HG02973 (cell line): ENCODE measurements at regions not wholly inside any gene's neighbourhood (a gene's known extent, or its start where the extent isn't known, plus 50 kb on each side); places are given as distances from the start of the nearest gene placed in this dataset.

Source experiments
- ATAC-seq: cut with Tn5 transposase; IDR thresholded peaks from one replicate; pipeline ENCODE4 v1.9.1; 2021; ENCODE audit warnings: moderate library complexity; ENCODE audit not compliant: unreplicated experiment

DNA sequence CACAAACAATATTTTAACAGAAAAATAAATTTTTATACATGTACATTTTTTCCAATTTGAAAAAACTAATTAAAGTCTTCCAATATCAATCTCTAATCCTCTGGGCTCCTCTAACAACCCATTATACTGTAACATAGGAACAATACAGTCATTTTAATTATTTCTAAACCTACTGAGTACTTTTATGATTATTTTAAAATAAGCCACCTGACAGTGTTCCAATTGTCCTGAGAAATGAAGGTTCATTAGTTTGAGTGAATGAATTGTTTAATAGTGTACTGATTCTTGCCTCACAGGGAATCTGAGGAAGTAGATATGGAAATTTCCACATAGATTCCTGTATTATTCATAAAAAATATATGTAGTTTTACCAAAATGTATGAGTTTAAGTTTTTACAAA is 123.1 kb upstream of the EYS start:
- no peak for ATAC-seq

GRCh38 chr6:65819152-65819551 is 112.1 kb upstream of the EYS start:
- no peak for ATAC-seq

DNA sequence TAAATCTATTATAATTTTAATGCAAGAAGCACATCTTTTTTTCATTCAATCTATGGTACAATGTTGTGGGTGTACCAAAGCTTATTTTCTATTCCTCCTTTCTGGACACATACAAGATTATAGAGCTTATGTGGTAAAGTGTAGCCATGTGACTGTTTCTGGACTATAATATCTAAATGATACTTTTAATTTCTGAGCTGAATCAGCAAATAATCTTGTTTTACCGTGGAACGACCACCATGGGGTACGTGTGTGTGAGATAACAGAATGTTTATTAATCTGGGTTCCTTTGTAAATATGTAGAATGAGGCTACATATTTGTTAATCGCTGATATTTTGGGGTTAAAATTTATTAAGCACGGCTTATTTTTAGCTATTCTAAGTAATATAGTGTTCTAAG is 111.5 kb upstream of the EYS start:
- no peak for ATAC-seq

GRCh38 chr6:65816991-65817390 is 110.0 kb upstream of the EYS start:
- ATAC-seq, result no peak

GRCh38 chr6:65814071-65814470 is 107.0 kb upstream of the EYS start:
- no peak for ATAC-seq

DNA sequence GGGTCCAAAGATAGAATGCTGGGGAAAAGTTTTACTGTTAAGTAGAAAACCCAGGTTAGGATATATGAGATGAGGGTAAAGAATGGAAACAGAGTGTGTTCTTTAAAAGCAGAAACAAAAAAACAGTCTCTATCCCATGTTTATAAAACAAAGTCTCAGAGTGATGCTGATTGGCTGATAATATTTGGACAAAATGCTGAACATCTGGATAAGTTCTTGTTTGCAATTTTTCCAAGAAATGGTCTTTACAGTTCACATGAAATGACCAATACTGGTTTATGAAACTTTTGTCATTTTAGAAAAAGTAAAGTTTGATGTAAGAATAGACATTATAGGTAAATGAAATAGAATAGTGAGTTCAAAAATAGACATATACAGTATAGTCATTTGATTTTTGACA is 96.2 kb upstream of the EYS start:
- ATAC-seq, result no peak

DNA sequence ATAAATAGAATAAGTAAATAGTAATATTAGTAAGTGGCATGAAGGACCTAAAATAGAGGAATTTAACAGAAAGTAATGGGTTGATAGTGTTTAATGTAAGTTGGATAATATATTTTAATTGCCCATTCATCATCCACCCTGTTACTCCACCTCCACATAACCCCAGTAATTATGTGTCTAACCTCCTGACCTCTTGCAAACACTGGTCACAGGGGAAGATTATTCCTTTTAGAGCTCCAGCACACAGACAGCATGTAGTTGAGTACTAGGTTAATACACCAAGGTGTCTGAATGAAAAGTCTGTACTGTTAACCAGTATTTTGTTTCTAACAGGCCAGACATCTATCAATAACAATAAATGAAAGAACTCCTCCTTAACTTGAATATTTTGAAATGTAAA is 92.4 kb upstream of the EYS start:
- no peak for ATAC-seq

DNA sequence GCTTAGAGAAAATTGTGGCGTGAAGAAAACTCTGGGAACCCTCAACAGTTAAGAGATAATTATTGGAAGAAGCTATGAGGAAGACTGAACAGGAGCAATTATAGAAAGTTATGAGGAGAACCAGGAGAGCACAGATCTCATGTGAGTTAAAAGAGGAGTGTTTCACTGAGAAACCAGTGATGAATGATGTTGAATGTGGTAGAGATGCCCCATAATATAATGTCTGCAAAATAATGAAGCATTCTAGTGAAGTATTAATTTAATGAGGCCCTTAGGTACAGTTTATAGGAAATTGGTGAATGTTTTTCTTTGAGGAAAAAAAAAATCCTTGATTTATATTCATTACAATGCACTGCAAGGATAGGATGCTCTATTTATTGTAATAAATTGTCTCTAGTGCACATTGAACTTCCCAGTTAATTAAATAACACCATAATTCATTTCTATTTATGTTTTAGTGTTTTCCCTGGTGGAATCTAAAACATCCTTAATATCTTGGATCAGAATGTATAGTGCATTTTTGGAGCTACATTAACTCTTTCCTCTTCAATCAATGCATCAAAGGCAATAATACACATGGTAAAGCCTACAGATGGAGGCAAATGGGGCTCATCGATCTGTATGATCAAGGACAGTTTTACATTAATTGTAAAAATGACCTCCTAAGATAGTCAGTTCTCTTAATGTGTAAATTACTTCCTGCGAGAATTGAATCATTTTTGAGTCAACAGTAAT is 91.4 kb upstream of the EYS start:
- no peak for ATAC-seq

GRCh38 chr6:65790666-65791065 is 83.6 kb upstream of the EYS start:
- no peak for ATAC-seq

- no peak for ATAC-seq
Measured at GRCh38 chr6:65787787-65788186, 80.8 kb upstream of the EYS start.

DNA sequence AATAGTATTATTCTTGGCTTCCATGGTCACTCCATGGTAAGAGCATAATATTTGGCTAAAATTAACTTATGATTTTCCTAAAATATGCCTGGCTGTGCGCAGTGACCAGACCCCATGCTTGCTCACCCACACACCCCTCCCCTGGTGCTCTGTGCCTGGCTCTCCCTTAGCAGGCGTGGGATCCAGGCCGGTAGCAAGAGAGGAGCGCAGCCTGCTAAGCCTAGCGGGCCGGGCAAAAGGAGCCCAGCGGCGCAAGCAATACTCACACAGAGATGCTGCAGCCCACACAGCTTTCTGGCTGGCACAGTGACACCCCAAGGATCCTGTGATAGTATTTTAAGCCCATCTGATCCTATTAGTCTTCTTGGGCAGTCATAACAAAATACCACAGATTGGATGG is 79.8 kb upstream of the EYS start:
- no peak for ATAC-seq

- no peak for ATAC-seq
Measured at GRCh38 chr6:65780691-65781090, 73.7 kb upstream of the EYS start.

- no peak for ATAC-seq
Measured at GRCh38 chr6:65776332-65776731, 69.3 kb upstream of the EYS start.

GRCh38 chr6:65771946-65772345 is 64.9 kb upstream of the EYS start:
- ATAC-seq, result no peak

- ATAC-seq, result no peak
Measured at GRCh38 chr6:65761890-65762289, 54.9 kb upstream of the EYS start.

DNA sequence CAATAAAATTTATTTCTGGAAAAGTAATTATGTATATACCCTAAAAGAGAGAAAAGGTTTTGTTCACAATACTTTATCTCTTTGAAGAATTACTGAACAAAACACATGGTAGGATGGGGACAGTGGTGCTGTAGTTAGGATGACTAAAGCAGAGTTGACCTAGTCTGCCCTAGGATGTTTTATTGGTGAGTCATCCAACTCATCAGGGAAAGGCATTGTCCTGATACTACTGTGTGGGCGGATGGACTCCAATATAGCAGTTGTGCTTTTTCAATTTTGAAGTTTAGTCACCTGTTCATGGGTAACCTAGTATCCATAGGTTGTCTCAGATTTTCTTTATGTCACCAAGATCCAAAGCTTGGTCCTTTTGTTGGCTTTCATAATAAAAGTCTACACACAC is 53.3 kb upstream of the EYS start:
- no peak for ATAC-seq
